GM19351 (cell line): ENCODE measurements at regions not wholly inside any gene's neighbourhood (a gene's known extent, or its start where the extent isn't known, plus 50 kb on each side); places are given as distances from the start of the nearest gene placed in this dataset.
"Not testable (repeated sequence)": the region's sequence is repeated elsewhere in the genome, so short reads cannot be mapped to it uniquely, and the experiment has no call there.

ENCODE experiments used
- ATAC-seq: cut with Tn5 transposase; IDR thresholded peaks from one replicate; pipeline ENCODE4 v1.9.1; 2021; ENCODE audit warnings: mild to moderate bottlenecking, moderate library complexity; ENCODE audit not compliant: unreplicated experiment

- ATAC-seq, result no peak
Observed at GRCh38 chr2:38243186-38243880, 133.7 kb downstream of the ATL2 start.

GRCh38 chr2:38239452-38239851 lies 137.6 kb downstream of the ATL2 start:
- ATAC-seq, result no peak

GRCh38 chr2:38238705-38239104 lies 138.4 kb downstream of the ATL2 start:
- not testable (repeated sequence) for ATAC-seq

GRCh38 chr2:38237311-38237710 lies 139.8 kb downstream of the ATL2 start:
- ATAC-seq, result no peak

- no peak for ATAC-seq
Observed at GRCh38 chr2:38233231-38233983, 143.7 kb downstream of the ATL2 start.

GRCh38 chr2:38232454-38232853 lies 144.6 kb downstream of the ATL2 start:
- no peak for ATAC-seq

- no peak for ATAC-seq
Observed at GRCh38 chr2:38230756-38231155, 146.3 kb downstream of the ATL2 start.

GRCh38 chr2:38228753-38229152 lies 148.3 kb downstream of the ATL2 start:
- no peak for ATAC-seq

GRCh38 chr2:38224821-38225437 lies 149.0 kb upstream of the CYP1B1 start:
- ATAC-seq, result no peak

- no peak for ATAC-seq
Observed at GRCh38 chr2:38224181-38224580, 148.2 kb upstream of the CYP1B1 start.

- no peak for ATAC-seq
Observed at GRCh38 chr2:38223256-38223655, 147.3 kb upstream of the CYP1B1 start.

GRCh38 chr2:38220164-38220563 lies 144.2 kb upstream of the CYP1B1 start:
- ATAC-seq, result no peak

- ATAC-seq, result no peak
Observed at GRCh38 chr2:38218995-38219394, 143.0 kb upstream of the CYP1B1 start.

- ATAC-seq, result no peak
Observed at GRCh38 chr2:38218591-38218991, 142.6 kb upstream of the CYP1B1 start.

- ATAC-seq, result no peak
Observed at GRCh38 chr2:38217401-38218188, 141.6 kb upstream of the CYP1B1 start.

GRCh38 chr2:38216886-38217285 lies 140.9 kb upstream of the CYP1B1 start:
- ATAC-seq, result no peak

- no peak for ATAC-seq
Observed at GRCh38 chr2:38215993-38216392, 140.0 kb upstream of the CYP1B1 start.

- ATAC-seq, result no peak
Observed at GRCh38 chr2:38215522-38215921, 139.6 kb upstream of the CYP1B1 start.

- ATAC-seq, result no peak
Observed at GRCh38 chr2:38214209-38214717, 138.3 kb upstream of the CYP1B1 start.

- no peak for ATAC-seq
Observed at GRCh38 chr2:38213619-38214167, 137.7 kb upstream of the CYP1B1 start.

- no peak for ATAC-seq
Observed at GRCh38 chr2:38212312-38212711, 136.4 kb upstream of the CYP1B1 start.
